Esophagus squamous epithelium (tissue), 5 donors: ENCODE measurements at regions not wholly inside any gene's neighbourhood (a gene's known extent, or its start where the extent isn't known, plus 50 kb on each side); places are given as distances from the start of the nearest gene placed in this dataset.

Experiments
- DNase-seq: peaks from one replicate; lab custom pipeline; 2025; lab: John Stamatoyannopoulos, UW
- H3K27ac ChIP-seq, 4 donors: fragments of 200-600 bp; sonication (generic); one replicate each; pipeline ENCODE4 v1.5.1; 2016 to 2019; ENCODE audit warnings: mild to moderate bottlenecking in 1 of 4
- H3K27me3 ChIP-seq, 4 donors: fragments of 200-600 bp; sonication (generic); 1 replicate in 3 of 4; 2 replicates in 1 of 4; pipeline versions ENCODE4 v1.5.1 to v1.6.0; 2017 to 2021; ENCODE audit warnings: antibody characterized with exemption in 1 of 4
- H3K36me3 ChIP-seq, 3 donors: fragments of 200-600 bp; sonication (generic); one replicate each; pipeline ENCODE4 v1.5.1; 2016 to 2019
- H3K4me1 ChIP-seq, 3 donors: fragments of 200-600 bp; sonication (generic); one replicate each; pipeline ENCODE4 v1.5.1; 2017 to 2019
- H3K4me3 ChIP-seq, 4 donors: fragments of 200-600 bp; sonication (generic); 1 replicate in 3 of 4; 2 replicates in 1 of 4; pipeline ENCODE4 v1.5.1; 2016 to 2019; ENCODE audit warnings: mild to moderate bottlenecking in 2 of 4, moderate library complexity in 1 of 4
- H3K9me3 ChIP-seq, 3 donors: fragments of 200-600 bp; sonication (generic); one replicate each; pipeline ENCODE4 v1.5.1; 2016 to 2019
- POLR2A ChIP-seq, 4 donors: fragments of 450-650 bp; IDR thresholded peaks; one replicate each; pipeline ENCODE4 v1.6.1; 2017; ENCODE audit warnings: antibody characterized with exemption in 4 of 4, mild to moderate bottlenecking in 4 of 4, moderate library complexity in 3 of 4
- WGBS, 2 donors: methylation state at CpG; one replicate each; pipeline ENCODE4 v1.1.5; 2018; 5-methylcytosine and 5-hydroxymethylcytosine counted together
- intact Hi-C: fragments of 100-400 bp; cut with DNase I; formaldehyde crosslinking; loops from one replicate; pipeline ENCODE4 v1.15.0; 2022
- TF ChIP-seq, protein P1 (sequence below), 6 experiments: fragments of 450-650 bp in 4 of 6; fragments of 200-600 bp in 2 of 6; sonication (generic) in 2 of 6; IDR thresholded peaks; one replicate each; pipeline ENCODE4 v1.5.1; 2016 to 2019; ENCODE audit warnings: antibody characterized with exemption in 6 of 6, mild to moderate bottlenecking in 4 of 6, moderate library complexity in 4 of 6
- donor health status: DM: yes; HTN: yes; CAD: no.

DNA sequence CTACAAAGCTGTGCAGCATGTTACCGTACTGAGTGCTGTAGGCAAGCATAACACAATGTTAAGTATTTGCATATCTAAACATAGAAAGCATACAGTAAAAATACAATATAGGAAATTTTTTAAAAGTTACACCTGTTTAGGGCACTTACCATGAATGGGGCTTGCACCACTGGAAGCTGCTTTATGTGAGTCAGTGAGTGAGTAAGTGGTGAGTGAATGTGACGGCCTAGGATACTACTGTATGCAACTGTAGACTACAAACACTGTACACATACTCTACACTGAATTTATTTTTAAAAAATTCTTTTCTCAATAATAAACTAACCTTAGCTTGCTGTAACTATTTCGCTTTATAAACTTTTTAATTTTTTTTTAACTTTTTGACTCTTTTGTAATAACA, 82.1 kb upstream of the FSCB start:
- Histone ChIP-seq H3K27me3 (no peaks in the 10 kb centered on the region), H3K27ac (no peak overlapping the region), H3K36me3 (no peaks in the 10 kb centered on the region), H3K9me3 (no peaks in the 10 kb centered on the region), H3K4me1 (no peaks in the 10 kb centered on the region), H3K4me3 (no peak overlapping the region)
- no peak for DNase-seq
- WGBS, 2 donors = 50 to 83% methylated on average over 3 of the region's 3 CpGs
- TF ChIP-seq, protein P1, sequence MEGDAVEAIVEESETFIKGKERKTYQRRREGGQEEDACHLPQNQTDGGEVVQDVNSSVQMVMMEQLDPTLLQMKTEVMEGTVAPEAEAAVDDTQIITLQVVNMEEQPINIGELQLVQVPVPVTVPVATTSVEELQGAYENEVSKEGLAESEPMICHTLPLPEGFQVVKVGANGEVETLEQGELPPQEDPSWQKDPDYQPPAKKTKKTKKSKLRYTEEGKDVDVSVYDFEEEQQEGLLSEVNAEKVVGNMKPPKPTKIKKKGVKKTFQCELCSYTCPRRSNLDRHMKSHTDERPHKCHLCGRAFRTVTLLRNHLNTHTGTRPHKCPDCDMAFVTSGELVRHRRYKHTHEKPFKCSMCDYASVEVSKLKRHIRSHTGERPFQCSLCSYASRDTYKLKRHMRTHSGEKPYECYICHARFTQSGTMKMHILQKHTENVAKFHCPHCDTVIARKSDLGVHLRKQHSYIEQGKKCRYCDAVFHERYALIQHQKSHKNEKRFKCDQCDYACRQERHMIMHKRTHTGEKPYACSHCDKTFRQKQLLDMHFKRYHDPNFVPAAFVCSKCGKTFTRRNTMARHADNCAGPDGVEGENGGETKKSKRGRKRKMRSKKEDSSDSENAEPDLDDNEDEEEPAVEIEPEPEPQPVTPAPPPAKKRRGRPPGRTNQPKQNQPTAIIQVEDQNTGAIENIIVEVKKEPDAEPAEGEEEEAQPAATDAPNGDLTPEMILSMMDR (IDR thresholded peaks at IDR 0.05) = no peak
- no peak for TF ChIP-seq POLR2A (IDR thresholded peaks at IDR 0.05)
- intact Hi-C loops = no loop called here

DNA sequence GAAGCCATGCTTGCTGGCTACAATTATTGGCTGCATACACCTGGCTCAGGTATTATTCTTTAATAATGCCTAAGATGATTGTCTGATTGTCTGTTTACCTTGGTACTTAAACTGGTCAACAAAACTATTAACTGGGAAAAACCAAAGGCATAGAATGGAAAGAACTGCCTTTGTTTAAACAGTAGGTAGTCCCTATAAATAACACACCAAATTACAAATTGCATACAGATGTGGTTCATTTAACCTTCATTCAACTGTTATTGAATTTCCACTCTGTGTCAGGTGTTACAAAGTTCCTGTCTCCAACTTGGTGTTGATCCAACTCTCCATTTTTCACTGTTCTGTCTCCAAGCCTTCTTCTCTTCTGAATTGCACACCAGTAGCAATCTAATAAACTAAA, 79.8 kb upstream of the FSCB start:
- H3K4me3 ChIP-seq = no peak overlapping the region
- TF ChIP-seq POLR2A (IDR thresholded peaks at IDR 0.05) = no peak
- TF ChIP-seq, protein P1 (IDR thresholded peaks at IDR 0.05) = no peak
- no peak for DNase-seq
- H3K36me3 ChIP-seq = no peaks in the 10 kb centered on the region
- H3K27ac ChIP-seq = no peak overlapping the region
- H3K4me1 ChIP-seq = no peaks in the 10 kb centered on the region
- H3K9me3 ChIP-seq = no peaks in the 10 kb centered on the region
- H3K27me3 ChIP-seq = no peaks in the 10 kb centered on the region
- intact Hi-C loops = no loop called here

DNA sequence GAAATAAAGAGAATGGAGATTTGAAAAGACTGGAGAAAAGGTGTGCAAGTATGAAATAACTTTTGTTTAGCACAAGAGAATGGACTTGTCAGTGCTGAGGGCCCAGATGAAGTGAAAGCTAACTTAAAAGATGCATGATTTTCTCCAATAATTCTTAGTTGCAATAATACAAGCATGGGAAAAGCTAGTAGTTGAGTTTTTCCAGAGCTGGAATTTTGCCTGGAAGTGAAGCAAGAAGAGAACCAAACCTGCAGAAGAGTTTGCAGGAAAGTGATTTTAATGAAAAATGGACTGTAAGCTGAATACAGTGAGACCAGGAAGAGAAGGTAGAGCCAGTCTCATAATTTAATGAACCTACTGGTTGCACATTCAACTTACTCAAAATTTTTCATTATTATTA, 69.3 kb upstream of the FSCB start:
- H3K9me3 ChIP-seq = peaks cover 0 to 25% (median 2%) of the 10 kb centered on the region in 3 donors
- H3K27ac ChIP-seq = no peak overlapping the region
- DNase-seq = no peak
- no peaks in the 10 kb centered on the region for H3K36me3 ChIP-seq
- intact Hi-C loops = no loop called here
- no peak overlapping the region for H3K4me3 ChIP-seq
- TF ChIP-seq, protein P1 (IDR thresholded peaks at IDR 0.05) = no peak
- no peaks in the 10 kb centered on the region for H3K27me3 ChIP-seq
- H3K4me1 ChIP-seq = no peaks in the 10 kb centered on the region

DNA sequence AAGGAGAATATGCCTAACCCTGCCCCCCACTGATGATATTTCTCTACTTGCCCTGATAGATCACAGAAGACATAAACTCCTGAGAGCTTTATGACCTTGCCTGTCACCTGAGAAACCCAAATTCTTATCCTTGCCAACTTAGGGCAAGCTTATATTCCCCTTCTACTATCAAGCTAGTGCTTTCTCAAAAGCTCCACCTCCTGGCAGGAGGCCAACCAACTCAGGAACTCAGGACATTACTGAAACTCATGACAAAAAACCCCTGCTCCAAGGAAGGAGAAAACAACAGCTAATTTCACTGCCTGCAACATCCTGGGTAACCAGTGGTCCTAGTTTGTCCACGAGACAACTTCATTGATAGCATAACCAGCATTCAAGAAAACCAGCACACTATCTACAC, 60.9 kb upstream of the FSCB start:
- H3K4me3 ChIP-seq = no peak overlapping the region
- no peaks in the 10 kb centered on the region for H3K4me1 ChIP-seq
- no peaks in the 10 kb centered on the region for H3K27me3 ChIP-seq
- no peak overlapping the region for H3K27ac ChIP-seq
- DNase-seq = no peak
- intact Hi-C loops = no loop called here
- H3K9me3 ChIP-seq = no peaks in the 10 kb centered on the region
- TF ChIP-seq, protein P1 (IDR thresholded peaks at IDR 0.05) = no peak
- no peak for TF ChIP-seq POLR2A (IDR thresholded peaks at IDR 0.05)
- no peaks in the 10 kb centered on the region for H3K36me3 ChIP-seq
- 33 to 75% methylated on average over 1 of the region's 1 CpG for WGBS, 2 donors

DNA sequence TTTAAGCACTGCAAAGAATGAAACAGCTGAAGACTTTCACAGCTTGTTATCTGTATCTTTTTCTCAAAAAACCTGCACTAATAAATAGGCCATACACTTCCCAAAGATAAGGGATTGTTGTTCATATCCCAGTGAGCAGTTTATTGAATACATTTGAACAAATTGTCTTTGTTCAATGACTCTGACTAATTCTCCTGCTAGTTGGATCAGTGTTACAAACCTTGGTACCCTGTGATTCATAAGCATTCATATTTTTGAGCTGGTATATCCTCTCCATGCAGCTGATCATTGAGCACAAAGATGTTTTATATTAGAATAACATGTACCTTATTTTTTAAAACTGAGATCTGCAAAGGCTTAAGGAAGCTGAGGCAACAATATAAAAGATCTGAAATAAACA, 58.9 kb upstream of the FSCB start:
- Histone ChIP-seq H3K27me3 (no peaks in the 10 kb centered on the region), H3K36me3 (no peaks in the 10 kb centered on the region), H3K4me1 (no peaks in the 10 kb centered on the region), H3K4me3 (no peak overlapping the region), H3K27ac (no peak overlapping the region), H3K9me3 (no peaks in the 10 kb centered on the region)
- TF ChIP-seq POLR2A (IDR thresholded peaks at IDR 0.05) = no peak
- TF ChIP-seq, protein P1 (IDR thresholded peaks at IDR 0.05) = no peak
- no peak for DNase-seq
- intact Hi-C loops = no loop called here
